HPDE6-E6E7 (cell line): ENCODE measurements at regions not wholly inside any gene's neighbourhood (a gene's known extent, or its start where the extent isn't known, plus 50 kb on each side); places are given as distances from the start of the nearest gene placed in this dataset.
A peak's percentile ranks its signal among the peaks of the same experiment; 100 is the strongest.
"Not testable (repeated sequence)": the region's sequence is repeated elsewhere in the genome, so short reads cannot be mapped to it uniquely, and the experiment has no call there.

Experiments
- DNase-seq: peaks from one replicate; pipeline ENCODE4 v3.0.0; 2011; ENCODE audit warnings: missing footprints; ENCODE audit errors: extremely low spot score

- no peak for DNase-seq
These were observed 272.2 kb upstream of the PRDM9 start for GRCh38 chr5:23235246-23235645.

GRCh38 chr5:23234197-23234596, 273.2 kb upstream of the PRDM9 start:
- no peak for DNase-seq

GRCh38 chr5:23223846-23224245, 283.6 kb upstream of the PRDM9 start:
- DNase-seq: no peak

- no peak for DNase-seq
These were observed 285.6 kb upstream of the PRDM9 start for GRCh38 chr5:23221831-23222230.

GRCh38 chr5:23217159-23217558, 290.2 kb upstream of the PRDM9 start:
- no peak for DNase-seq

GRCh38 chr5:23216345-23216744, 291.1 kb upstream of the PRDM9 start:
- DNase-seq: no peak

GRCh38 chr5:23208959-23209431, 298.4 kb upstream of the PRDM9 start:
- peak; percentile 35 for DNase-seq

GRCh38 chr5:23204111-23204510, 303.3 kb upstream of the PRDM9 start:
- DNase-seq: no peak

GRCh38 chr5:23169660-23170416, 316.7 kb upstream of the CDH12 start:
- no peak for DNase-seq

- DNase-seq: no peak
These were observed 311.8 kb upstream of the CDH12 start for GRCh38 chr5:23164971-23165370.

- DNase-seq: no peak
These were observed 305.0 kb upstream of the CDH12 start for GRCh38 chr5:23158179-23158578.

- DNase-seq: no peak
These were observed 304.6 kb upstream of the CDH12 start for GRCh38 chr5:23157716-23158115.

- no peak for DNase-seq
These were observed 304.0 kb upstream of the CDH12 start for GRCh38 chr5:23157169-23157568.

- no peak for DNase-seq
These were observed 294.5 kb upstream of the CDH12 start for GRCh38 chr5:23147625-23148024.

GRCh38 chr5:23146183-23146582, 293.0 kb upstream of the CDH12 start:
- DNase-seq: no peak

GRCh38 chr5:23139338-23140171, 286.4 kb upstream of the CDH12 start:
- peak; percentile 12 for DNase-seq

GRCh38 chr5:23136958-23137357, 283.8 kb upstream of the CDH12 start:
- DNase-seq: no peak

- DNase-seq: no peak
These were observed 279.1 kb upstream of the CDH12 start for GRCh38 chr5:23132231-23132630.

- DNase-seq: no peak
These were observed 259.1 kb upstream of the CDH12 start for GRCh38 chr5:23112237-23112636.

GRCh38 chr5:23105021-23105420, 251.9 kb upstream of the CDH12 start:
- DNase-seq: no peak

GRCh38 chr5:23103566-23103965, 250.4 kb upstream of the CDH12 start:
- DNase-seq: no peak

GRCh38 chr5:23095418-23095817, 242.3 kb upstream of the CDH12 start:
- DNase-seq: not testable (repeated sequence)

- no peak for DNase-seq
These were observed 236.1 kb upstream of the CDH12 start for GRCh38 chr5:23089286-23089685.
